ENCODE measurements at regions not wholly inside any gene's neighbourhood (a gene's known extent, or its start where the extent isn't known, plus 50 kb on each side); places are given as distances from the start of the nearest gene placed in this dataset.

- ChIA-PET CTCF (ENCODE audit: unreplicated experiment) (no interaction called here), POLR2A (no interaction called here)
- H3K4me3 ChIP-seq (ENCODE audit: low read depth, low read length, poor library complexity, severe bottlenecking), result no peak overlapping the region
- H3K9me2 ChIP-seq (ENCODE audit: insufficient read depth, low read length), result no peaks in the 10 kb centered on the region
- no peaks in the 10 kb centered on the region for H4K20me1 ChIP-seq (ENCODE audit: insufficient read depth, low read length)
- intact Hi-C loops (cut with micrococcal nuclease; ENCODE audit: unreplicated experiment), result no loop called here
- no peaks in the 10 kb centered on the region for H3K36me3 ChIP-seq (ENCODE audit: insufficient read depth, low read length)
- H3K27ac ChIP-seq (ENCODE audit: low read depth, low read length, poor library complexity, severe bottlenecking), result no peak overlapping the region
- no peaks in the 10 kb centered on the region for H3K79me2 ChIP-seq (ENCODE audit: insufficient read depth, low read depth, low read length)
- H3K9me3 ChIP-seq (ENCODE audit: low read length), result no peaks in the 10 kb centered on the region
- DNase-seq (ENCODE audit: low spot score), result no peak
- H3K4me1 ChIP-seq (ENCODE audit: insufficient read depth, low read length, poor library complexity, severe bottlenecking), result no peaks in the 10 kb centered on the region
- BruUV-seq (replicated peaks), result no TSS peak
- H2AFZ ChIP-seq (ENCODE audit: low read length), result no peak overlapping the region
- TF ChIP-seq EZH2phosphoT487 (IDR thresholded peaks at IDR 0.05; ENCODE audit: borderline replicate concordance, low read depth, low read length) (no peak), CTCF (conservative IDR thresholded peaks at IDR 0.05; ENCODE audit: low read length) (no peak)
- no peak overlapping the region for H3K4me2 ChIP-seq (ENCODE audit: low read length)
These were observed 364.5 kb upstream of the XYLT1 start for GRCh38 chr16:17835118-17835876.

GRCh38 chr16:17832738-17833137 lies 362.0 kb upstream of the XYLT1 start:
- CTCF ChIA-PET (ENCODE audit: unreplicated experiment), result interaction anchor here (0.6 kb wide), 1 partner anchor 117 kb away, joined by 3 read pairs; no protein-coding TSS in a partner anchor

More at GRCh38 chr16:17832738-17833137, 362.0 kb upstream of the XYLT1 start:
- BruUV-seq (replicated peaks), result no TSS peak
- TF ChIP-seq CTCF (conservative IDR thresholded peaks at IDR 0.05; ENCODE audit: low read length), result no peak
- TF ChIP-seq EZH2phosphoT487 (IDR thresholded peaks at IDR 0.05; ENCODE audit: borderline replicate concordance, low read depth, low read length), result no peak
- no peak overlapping the region for H3K4me3 ChIP-seq (ENCODE audit: low read depth, low read length, poor library complexity, severe bottlenecking)
- no peaks in the 10 kb centered on the region for H3K36me3 ChIP-seq (ENCODE audit: insufficient read depth, low read length)
- no peaks in the 10 kb centered on the region for H4K20me1 ChIP-seq (ENCODE audit: insufficient read depth, low read length)
- H3K4me2 ChIP-seq (ENCODE audit: low read length), result no peak overlapping the region
- H3K4me1 ChIP-seq (ENCODE audit: insufficient read depth, low read length, poor library complexity, severe bottlenecking), result no peaks in the 10 kb centered on the region
- H3K9me3 ChIP-seq (ENCODE audit: low read length), result no peaks in the 10 kb centered on the region
- POLR2A ChIA-PET, result no interaction called here
- intact Hi-C loops (cut with micrococcal nuclease; ENCODE audit: unreplicated experiment), result no loop called here
- H3K27ac ChIP-seq (ENCODE audit: low read depth, low read length, poor library complexity, severe bottlenecking), result no peak overlapping the region
- DNase-seq (ENCODE audit: low spot score), result no peak
- no peak overlapping the region for H2AFZ ChIP-seq (ENCODE audit: low read length)
- H3K9me2 ChIP-seq (ENCODE audit: insufficient read depth, low read length), result no peaks in the 10 kb centered on the region
- H3K79me2 ChIP-seq (ENCODE audit: insufficient read depth, low read depth, low read length), result no peaks in the 10 kb centered on the region
